PFSK-1 (cell line): ENCODE measurements at regions not wholly inside any gene's neighbourhood (a gene's known extent, or its start where the extent isn't known, plus 50 kb on each side); places are given as distances from the start of the nearest gene placed in this dataset.

ENCODE experiments used
- FOXP2 ChIP-seq: optimal IDR thresholded peaks from 2 replicates; pipeline ENCODE3; 2011; ENCODE audit warnings: borderline replicate concordance, control low read depth, inconsistent platforms; ENCODE audit not compliant: insufficient read depth; ENCODE audit errors: extremely low read length, extremely low read depth
- POLR2AphosphoS5 ChIP-seq: IDR thresholded peaks from 2 replicates; pipeline ENCODE4 v1.6.1; 2012; ENCODE audit warnings: low read depth, mild to moderate bottlenecking, control low read depth, low read length, moderate library complexity
- REST ChIP-seq, 2 experiments: IDR thresholded peaks; 2 replicates each; pipeline versions ENCODE4 v1.6.1 to v1.8.0; 2011 to 2012; ENCODE audit warnings: low read depth in 2 of 2, low read length in 2 of 2, control low read depth in 1 of 2, inconsistent platforms in 1 of 2, mild to moderate bottlenecking in 1 of 2, moderate library complexity in 1 of 2; ENCODE audit not compliant: insufficient read depth in 1 of 2
- SIN3A ChIP-seq: IDR thresholded peaks from 2 replicates; pipeline ENCODE4 v1.6.1; 2012; ENCODE audit warnings: mild to moderate bottlenecking, low read length, moderate library complexity, borderline replicate concordance; ENCODE audit not compliant: insufficient read depth
- TAF1 ChIP-seq: IDR thresholded peaks from 2 replicates; pipeline ENCODE4 v1.6.1; 2012; ENCODE audit warnings: low read length, control low read depth, borderline replicate concordance; ENCODE audit not compliant: insufficient read depth

- no peak for TF ChIP-seq FOXP2
- no peak for TF ChIP-seq REST (IDR thresholded peaks at IDR 0.05; ENCODE audit: insufficient read depth in 1 of 2, low read depth in 2 of 2, low read length in 2 of 2)
- TF ChIP-seq TAF1 = no peak
- no peak for TF ChIP-seq SIN3A
- TF ChIP-seq POLR2AphosphoS5 = no peak
Measured at GRCh38 chr5:29972597-29972996, 1220.9 kb upstream of the CDH6 start.

GRCh38 chr5:29963956-29964355, 1229.5 kb upstream of the CDH6 start:
- TF ChIP-seq SIN3A = no peak
- TF ChIP-seq REST (IDR thresholded peaks at IDR 0.05; ENCODE audit: insufficient read depth in 1 of 2, low read depth in 2 of 2, low read length in 2 of 2) = peak; percentile 72 to 90

GRCh38 chr5:29960323-29960722, 1233.2 kb upstream of the CDH6 start:
- TF ChIP-seq FOXP2 = no peak
- no peak for TF ChIP-seq POLR2AphosphoS5
- TF ChIP-seq SIN3A = no peak
- TF ChIP-seq TAF1 = no peak
- TF ChIP-seq REST (IDR thresholded peaks at IDR 0.05; ENCODE audit: insufficient read depth in 1 of 2, low read depth in 2 of 2, low read length in 2 of 2) = no peak

GRCh38 chr5:29950416-29951145, 1242.9 kb upstream of the CDH6 start:
- TF ChIP-seq REST (IDR thresholded peaks at IDR 0.05; ENCODE audit: insufficient read depth in 1 of 2, low read depth in 2 of 2, low read length in 2 of 2) (no peak), SIN3A (no peak), FOXP2 (no peak), POLR2AphosphoS5 (no peak), TAF1 (no peak)

GRCh38 chr5:29949301-29949872, 1244.1 kb upstream of the CDH6 start:
- no peak for TF ChIP-seq POLR2AphosphoS5
- TF ChIP-seq FOXP2 = no peak
- TF ChIP-seq TAF1 = no peak
